ENCODE measurements at regions not wholly inside any gene's neighbourhood (a gene's known extent, or its start where the extent isn't known, plus 50 kb on each side); places are given as distances from the start of the nearest gene placed in this dataset.

- no peak for DNase-seq (ENCODE audit: low read depth)
Measured at GRCh38 chr13:103772576-103772975, 706.4 kb upstream of the SLC10A2 start.

- no peak for DNase-seq (ENCODE audit: low read depth)
Measured at GRCh38 chr13:103762523-103762922, 696.3 kb upstream of the SLC10A2 start.

DNA sequence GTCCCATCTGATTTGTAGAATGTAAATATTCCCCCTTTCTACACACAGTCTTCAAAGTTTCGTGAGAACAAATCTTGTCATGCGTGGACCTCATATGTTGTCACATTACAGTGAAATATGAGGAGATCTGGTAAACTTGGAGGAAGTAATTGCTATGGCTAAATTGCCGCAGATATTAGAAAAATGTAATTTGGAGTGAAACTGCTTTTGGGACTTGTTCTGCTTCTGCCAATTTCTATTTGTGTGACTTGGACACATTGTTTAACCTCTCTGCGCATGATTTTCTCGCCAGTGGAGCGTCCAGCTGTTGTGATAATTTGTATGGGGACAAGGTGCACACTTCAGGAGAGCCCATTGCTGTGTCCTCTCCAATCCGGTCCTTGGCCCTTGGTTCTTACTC, 693.1 kb upstream of the SLC10A2 start:
- no peak for DNase-seq (ENCODE audit: low read depth)

GRCh38 chr13:103758222-103758621, 692.0 kb upstream of the SLC10A2 start:
- no peak for DNase-seq (ENCODE audit: low read depth)

GRCh38 chr13:103757361-103757760, 691.1 kb upstream of the SLC10A2 start:
- no peak for DNase-seq (ENCODE audit: low read depth)

GRCh38 chr13:103754783-103755182, 688.6 kb upstream of the SLC10A2 start:
- DNase-seq (ENCODE audit: low read depth): no peak

DNA sequence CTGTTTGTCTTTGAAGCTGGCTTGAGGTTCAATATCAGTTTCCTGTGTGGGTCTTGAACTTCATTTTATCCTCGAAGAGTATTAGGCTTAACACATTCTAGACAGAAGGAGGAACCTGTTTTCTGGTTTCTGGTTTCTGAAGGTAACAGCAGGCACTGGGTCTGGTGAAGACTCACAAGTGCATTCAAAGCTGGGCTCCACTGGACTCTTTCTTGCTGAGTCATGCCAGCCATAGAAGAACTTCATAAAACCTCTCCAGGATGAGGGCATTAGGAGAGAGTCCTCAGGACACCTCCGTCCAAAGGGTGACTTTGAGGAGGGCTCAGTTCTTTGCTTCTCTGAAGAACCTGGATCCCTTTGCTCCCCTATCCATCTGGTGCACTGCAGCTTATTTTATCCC, 668.6 kb upstream of the SLC10A2 start:
- DNase-seq (ENCODE audit: low read depth): no peak

DNA sequence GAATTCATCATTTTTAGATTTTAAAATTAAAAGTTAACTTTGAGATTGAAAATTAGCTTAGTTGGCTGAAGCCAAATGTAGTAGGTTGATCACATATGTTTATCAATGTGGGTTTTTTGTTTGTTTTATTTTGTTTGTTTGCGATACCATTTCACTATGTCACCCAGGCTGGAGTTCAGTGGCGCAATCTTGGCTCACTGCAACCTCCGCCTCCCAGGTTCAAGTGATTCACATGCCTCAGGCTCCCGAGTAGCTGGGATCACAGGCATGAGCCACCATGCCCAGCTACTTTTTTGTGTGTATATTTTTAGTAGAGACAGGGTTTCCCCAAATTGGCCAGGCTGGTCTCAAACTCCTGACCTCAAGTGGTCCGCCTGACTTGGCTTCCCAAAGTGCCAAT, 665.7 kb upstream of the SLC10A2 start:
- DNase-seq (ENCODE audit: low read depth): no peak

DNA sequence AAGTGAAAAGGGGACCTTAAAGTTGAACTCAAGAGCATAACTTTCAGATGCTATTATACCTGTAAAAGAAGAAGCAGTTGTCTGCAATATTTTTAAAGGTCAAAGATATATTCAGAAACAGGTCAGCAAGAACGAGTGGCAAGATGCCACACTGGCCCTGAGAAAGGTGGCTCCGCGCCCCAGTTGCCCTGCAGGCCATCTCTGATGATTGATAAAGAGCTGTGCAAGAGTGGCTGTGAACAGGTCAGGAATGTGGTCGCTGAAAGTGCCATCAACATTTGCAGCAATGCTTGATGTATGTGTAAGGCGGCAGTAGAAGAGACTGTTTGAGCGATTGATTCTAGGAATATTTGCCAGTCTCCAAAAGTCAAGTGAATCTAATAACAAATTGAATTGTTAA, 664.2 kb upstream of the SLC10A2 start:
- no peak for DNase-seq (ENCODE audit: low read depth)

GRCh38 chr13:103726808-103727207, 660.6 kb upstream of the SLC10A2 start:
- no peak for DNase-seq (ENCODE audit: low read depth)

GRCh38 chr13:103716718-103717117, 650.5 kb upstream of the SLC10A2 start:
- DNase-seq (ENCODE audit: low read depth): no peak

- DNase-seq (ENCODE audit: low read depth): no peak
Measured at GRCh38 chr13:103715335-103715734, 649.1 kb upstream of the SLC10A2 start.

DNA sequence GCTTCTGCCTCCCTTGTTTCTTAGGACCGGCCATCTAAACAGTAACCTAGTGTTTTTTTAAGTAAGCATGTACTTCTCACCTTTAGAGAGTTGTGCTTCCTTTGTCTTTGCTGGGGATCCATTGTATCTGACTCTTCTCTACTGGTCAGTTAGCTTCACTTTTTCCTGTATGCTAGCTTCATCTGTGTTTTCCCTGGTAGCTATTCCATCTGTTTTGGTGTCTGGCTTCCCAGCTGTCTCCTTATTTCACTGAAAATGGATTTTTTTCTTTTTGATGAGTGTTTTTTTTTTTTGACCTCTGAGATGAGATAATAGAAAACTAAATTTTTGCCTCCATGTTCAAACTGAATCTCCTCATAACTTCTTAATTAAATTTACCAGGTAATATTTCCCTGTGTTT, 637.0 kb upstream of the SLC10A2 start:
- DNase-seq (ENCODE audit: low read depth): no peak

- no peak for DNase-seq (ENCODE audit: low read depth)
Measured at GRCh38 chr13:103698000-103698399, 631.8 kb upstream of the SLC10A2 start.

- no peak for DNase-seq (ENCODE audit: low read depth)
Measured at GRCh38 chr13:103695320-103695719, 629.1 kb upstream of the SLC10A2 start.

GRCh38 chr13:103694471-103694870, 628.3 kb upstream of the SLC10A2 start:
- no peak for DNase-seq (ENCODE audit: low read depth)

DNA sequence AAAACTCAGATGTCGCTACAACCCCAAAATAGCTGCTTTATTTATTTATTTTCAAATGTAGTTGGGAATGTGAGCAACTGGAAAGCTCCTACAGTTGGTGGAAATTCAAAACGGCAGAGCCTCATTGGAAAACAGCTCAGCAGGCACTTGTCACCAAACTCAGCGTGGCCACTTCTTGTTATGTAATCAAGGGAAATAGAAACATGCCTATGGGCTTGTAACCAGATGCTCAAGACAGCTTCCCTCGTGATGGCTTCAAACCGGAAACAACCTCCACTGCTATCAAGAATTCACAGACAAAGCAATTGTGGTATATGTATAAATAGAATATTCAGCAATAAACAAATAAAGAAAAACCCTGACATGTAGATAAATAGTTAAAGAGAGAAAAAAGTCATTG, 627.8 kb upstream of the SLC10A2 start:
- no peak for DNase-seq (ENCODE audit: low read depth)

- no peak for DNase-seq (ENCODE audit: low read depth)
Measured at GRCh38 chr13:103692442-103692841, 626.2 kb upstream of the SLC10A2 start.

GRCh38 chr13:103676329-103676728, 610.1 kb upstream of the SLC10A2 start:
- no peak for DNase-seq (ENCODE audit: low read depth)

DNA sequence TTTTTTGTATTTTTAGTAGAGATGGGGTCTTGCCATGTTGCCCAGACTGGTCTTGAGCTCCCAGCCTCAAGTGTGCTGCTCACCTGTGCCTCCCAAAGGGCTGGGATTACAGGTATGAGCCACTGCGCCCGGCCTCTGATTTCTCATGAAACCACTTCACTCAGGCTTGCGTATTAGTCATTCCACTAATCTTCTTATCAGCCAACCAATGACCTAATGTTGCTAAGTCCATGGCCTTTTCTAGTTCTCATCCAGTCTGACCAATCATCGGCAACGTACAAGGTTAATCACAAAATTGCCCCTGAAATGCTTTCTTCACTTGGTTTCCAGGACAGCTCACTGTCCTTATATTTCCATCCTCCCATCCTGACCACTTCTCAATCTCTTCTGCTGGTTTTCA, 605.3 kb upstream of the SLC10A2 start:
- DNase-seq (ENCODE audit: low read depth): no peak

DNA sequence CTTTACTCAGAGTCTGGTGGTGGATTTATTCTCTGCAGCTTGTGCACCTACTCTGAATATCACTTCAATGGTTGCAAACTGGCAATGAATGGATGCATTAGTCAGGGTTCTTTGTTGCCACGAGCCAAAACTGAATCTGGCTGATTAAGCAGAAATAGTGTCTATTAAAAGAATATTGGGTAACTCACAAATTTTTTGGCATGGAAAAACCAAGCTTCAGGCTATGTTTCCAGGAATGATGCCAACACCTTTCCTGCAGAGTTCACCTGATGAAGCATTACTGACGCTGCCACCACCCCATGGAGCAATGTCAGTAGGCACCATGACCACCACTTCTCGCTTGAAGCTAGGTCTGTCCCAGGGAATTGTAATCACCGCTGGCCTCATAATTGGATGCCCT, 597.8 kb upstream of the SLC10A2 start:
- no peak for DNase-seq (ENCODE audit: low read depth)

- DNase-seq (ENCODE audit: low read depth): no peak
Measured at GRCh38 chr13:103656311-103656710, 590.1 kb upstream of the SLC10A2 start.

GRCh38 chr13:103640606-103641005, 574.4 kb upstream of the SLC10A2 start:
- DNase-seq (ENCODE audit: low read depth): no peak

- DNase-seq (ENCODE audit: low read depth): no peak
Measured at GRCh38 chr13:103639326-103639725, 573.1 kb upstream of the SLC10A2 start.

- DNase-seq (ENCODE audit: low read depth): no peak
Measured at GRCh38 chr13:103638706-103639105, 572.5 kb upstream of the SLC10A2 start.
